ENCODE measurements at regions not wholly inside any gene's neighbourhood (a gene's known extent, or its start where the extent isn't known, plus 50 kb on each side); places are given as distances from the start of the nearest gene placed in this dataset.

DNA sequence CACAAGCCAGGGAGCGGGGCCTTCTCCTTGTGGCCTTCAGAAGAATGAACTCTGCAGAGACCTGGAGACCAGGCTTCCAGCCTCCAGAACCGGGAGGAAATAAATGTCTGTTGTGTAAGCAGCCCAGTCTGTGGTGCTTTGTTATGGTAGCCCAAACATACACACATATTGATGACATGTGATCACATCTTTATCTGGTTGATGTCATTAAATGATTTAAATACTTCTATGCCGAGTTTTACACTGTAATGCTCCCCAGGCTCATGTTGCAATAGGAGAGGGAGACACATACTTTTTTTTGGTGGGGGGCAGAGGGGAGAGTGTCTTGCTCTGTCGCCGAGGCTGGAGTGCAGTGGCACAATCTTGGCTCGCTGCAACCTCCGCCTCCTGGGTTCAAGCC is 188.0 kb upstream of the IRS2 start:
- no peaks in the 10 kb centered on the region for H3K9me3 ChIP-seq (ENCODE audit: low read length)
- no peaks in the 10 kb centered on the region for H4K20me1 ChIP-seq (ENCODE audit: insufficient read depth, low read length)
- no peak overlapping the region for H3K4me3 ChIP-seq (ENCODE audit: low read depth, low read length, poor library complexity, severe bottlenecking)
- no peak overlapping the region for H3K4me2 ChIP-seq (ENCODE audit: low read length)
- no peak overlapping the region for H3K27ac ChIP-seq (ENCODE audit: low read depth, low read length, poor library complexity, severe bottlenecking)
- no peak overlapping the region for H2AFZ ChIP-seq (ENCODE audit: low read length)
- intact Hi-C loops (cut with micrococcal nuclease; ENCODE audit: unreplicated experiment): no loop called here
- TF ChIP-seq EZH2phosphoT487 (IDR thresholded peaks at IDR 0.05; ENCODE audit: borderline replicate concordance, low read depth, low read length): no peak
- TF ChIP-seq, protein P1, sequence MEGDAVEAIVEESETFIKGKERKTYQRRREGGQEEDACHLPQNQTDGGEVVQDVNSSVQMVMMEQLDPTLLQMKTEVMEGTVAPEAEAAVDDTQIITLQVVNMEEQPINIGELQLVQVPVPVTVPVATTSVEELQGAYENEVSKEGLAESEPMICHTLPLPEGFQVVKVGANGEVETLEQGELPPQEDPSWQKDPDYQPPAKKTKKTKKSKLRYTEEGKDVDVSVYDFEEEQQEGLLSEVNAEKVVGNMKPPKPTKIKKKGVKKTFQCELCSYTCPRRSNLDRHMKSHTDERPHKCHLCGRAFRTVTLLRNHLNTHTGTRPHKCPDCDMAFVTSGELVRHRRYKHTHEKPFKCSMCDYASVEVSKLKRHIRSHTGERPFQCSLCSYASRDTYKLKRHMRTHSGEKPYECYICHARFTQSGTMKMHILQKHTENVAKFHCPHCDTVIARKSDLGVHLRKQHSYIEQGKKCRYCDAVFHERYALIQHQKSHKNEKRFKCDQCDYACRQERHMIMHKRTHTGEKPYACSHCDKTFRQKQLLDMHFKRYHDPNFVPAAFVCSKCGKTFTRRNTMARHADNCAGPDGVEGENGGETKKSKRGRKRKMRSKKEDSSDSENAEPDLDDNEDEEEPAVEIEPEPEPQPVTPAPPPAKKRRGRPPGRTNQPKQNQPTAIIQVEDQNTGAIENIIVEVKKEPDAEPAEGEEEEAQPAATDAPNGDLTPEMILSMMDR (conservative IDR thresholded peaks at IDR 0.05; ENCODE audit: low read length): no peak
- H3K9me2 ChIP-seq (ENCODE audit: insufficient read depth, low read length): no peaks in the 10 kb centered on the region
- no peaks in the 10 kb centered on the region for H3K36me3 ChIP-seq (ENCODE audit: insufficient read depth, low read length)
- ChIA-PET CTCF (ENCODE audit: unreplicated experiment) (no interaction called here), POLR2A (no interaction called here)
- no peak for DNase-seq (ENCODE audit: low spot score)
- H3K79me2 ChIP-seq (ENCODE audit: insufficient read depth, low read depth, low read length): no peaks in the 10 kb centered on the region
- no TSS peak for BruUV-seq (replicated peaks)
- no peaks in the 10 kb centered on the region for H3K4me1 ChIP-seq (ENCODE audit: insufficient read depth, low read length, poor library complexity, severe bottlenecking)

DNA sequence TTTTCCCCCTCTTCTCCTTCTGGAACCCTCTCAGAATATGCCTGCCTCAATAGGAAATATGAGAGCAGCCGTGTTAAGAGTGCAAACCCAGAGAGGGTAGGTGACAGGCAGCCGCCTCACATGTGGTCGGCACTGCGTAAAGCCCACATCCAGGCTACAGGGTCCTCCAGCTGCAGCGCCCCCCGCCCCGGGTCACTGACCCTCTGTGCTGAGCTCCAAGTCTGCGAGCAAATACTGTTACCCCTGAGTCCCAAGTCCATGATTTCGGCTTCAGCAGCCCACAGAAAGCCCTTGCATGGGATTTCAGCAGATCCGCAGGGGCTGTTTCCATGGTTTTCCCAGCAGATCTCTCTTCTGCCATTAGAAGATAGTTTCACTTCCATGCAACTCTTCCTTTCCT is 186.9 kb upstream of the IRS2 start:
- Histone ChIP-seq H3K4me2 (ENCODE audit: low read length) (no peak overlapping the region), H3K27ac (ENCODE audit: low read depth, low read length, poor library complexity, severe bottlenecking) (no peak overlapping the region), H3K9me2 (ENCODE audit: insufficient read depth, low read length) (no peaks in the 10 kb centered on the region), H3K9me3 (ENCODE audit: low read length) (no peaks in the 10 kb centered on the region), H3K4me3 (ENCODE audit: low read depth, low read length, poor library complexity, severe bottlenecking) (no peak overlapping the region), H4K20me1 (ENCODE audit: insufficient read depth, low read length) (no peaks in the 10 kb centered on the region), H3K36me3 (ENCODE audit: insufficient read depth, low read length) (no peaks in the 10 kb centered on the region), H3K79me2 (ENCODE audit: insufficient read depth, low read depth, low read length) (no peaks in the 10 kb centered on the region), H3K4me1 (ENCODE audit: insufficient read depth, low read length, poor library complexity, severe bottlenecking) (no peaks in the 10 kb centered on the region), H2AFZ (ENCODE audit: low read length) (no peak overlapping the region)
- no TSS peak for BruUV-seq (replicated peaks)
- intact Hi-C loops (cut with micrococcal nuclease; ENCODE audit: unreplicated experiment): no loop called here
- ChIA-PET CTCF (ENCODE audit: unreplicated experiment) (no interaction called here), POLR2A (no interaction called here)
- TF ChIP-seq, protein P1 (conservative IDR thresholded peaks at IDR 0.05; ENCODE audit: low read length): no peak
- TF ChIP-seq EZH2phosphoT487 (IDR thresholded peaks at IDR 0.05; ENCODE audit: borderline replicate concordance, low read depth, low read length): no peak
- DNase-seq (ENCODE audit: low spot score): no peak

DNA sequence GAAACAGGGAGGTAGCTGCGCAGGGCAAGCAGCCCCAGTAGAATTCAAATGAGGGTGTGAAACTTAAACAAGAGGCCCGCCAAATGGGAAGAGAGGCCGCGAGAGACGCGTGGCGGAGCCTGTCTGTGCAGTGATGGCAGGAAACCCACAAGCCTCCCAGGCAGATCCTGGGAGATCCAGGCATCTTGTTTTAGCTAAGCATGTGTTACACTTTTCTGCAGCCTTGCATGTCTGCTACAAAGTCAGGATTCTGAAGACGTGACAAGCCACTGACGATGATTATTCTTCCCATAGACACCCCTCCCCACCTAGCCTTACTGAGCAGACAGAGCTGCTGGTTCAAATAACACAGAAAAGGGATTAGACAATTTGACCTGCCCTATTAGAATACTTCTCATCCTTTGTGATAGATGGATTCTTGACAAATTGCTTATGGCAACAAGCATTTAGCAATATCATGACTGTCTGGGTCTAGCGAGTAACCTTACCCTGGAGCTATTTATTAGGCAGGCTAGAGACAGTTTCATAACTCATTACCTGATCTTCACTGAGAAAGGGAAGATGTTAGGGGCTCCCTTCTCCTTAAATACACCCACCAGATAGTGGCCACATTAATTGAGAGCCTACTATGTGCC is 185.2 kb upstream of the IRS2 start:
- CTCF ChIA-PET (ENCODE audit: unreplicated experiment): no interaction called here
- no peaks in the 10 kb centered on the region for H3K79me2 ChIP-seq (ENCODE audit: insufficient read depth, low read depth, low read length)

More for the DNA sequence above, 185.2 kb upstream of the IRS2 start:
- H3K4me1 ChIP-seq (ENCODE audit: insufficient read depth, low read length, poor library complexity, severe bottlenecking): no peaks in the 10 kb centered on the region
- no peaks in the 10 kb centered on the region for H3K9me3 ChIP-seq (ENCODE audit: low read length)
- no peak for DNase-seq (ENCODE audit: low spot score)
- no peak overlapping the region for H3K4me3 ChIP-seq (ENCODE audit: low read depth, low read length, poor library complexity, severe bottlenecking)
- intact Hi-C loops (cut with micrococcal nuclease; ENCODE audit: unreplicated experiment): no loop called here
- H4K20me1 ChIP-seq (ENCODE audit: insufficient read depth, low read length): no peaks in the 10 kb centered on the region
- H3K36me3 ChIP-seq (ENCODE audit: insufficient read depth, low read length): no peaks in the 10 kb centered on the region
- H3K27ac ChIP-seq (ENCODE audit: low read depth, low read length, poor library complexity, severe bottlenecking): no peak overlapping the region
- H3K9me2 ChIP-seq (ENCODE audit: insufficient read depth, low read length): no peaks in the 10 kb centered on the region
- no peak overlapping the region for H2AFZ ChIP-seq (ENCODE audit: low read length)
- TF ChIP-seq, protein P1 (conservative IDR thresholded peaks at IDR 0.05; ENCODE audit: low read length): no peak
- TF ChIP-seq EZH2phosphoT487 (IDR thresholded peaks at IDR 0.05; ENCODE audit: borderline replicate concordance, low read depth, low read length): no peak
- POLR2A ChIA-PET: no interaction called here
- no TSS peak for BruUV-seq (replicated peaks)
- no peak overlapping the region for H3K4me2 ChIP-seq (ENCODE audit: low read length)
